Gastrocnemius medialis (tissue), 4 donors: ENCODE measurements at regions not wholly inside any gene's neighbourhood (a gene's known extent, or its start where the extent isn't known, plus 50 kb on each side); places are given as distances from the start of the nearest gene placed in this dataset.

ENCODE experiments used
- ATAC-seq, 2 donors: fragments of 150-250 bp; one replicate each; pipeline ENCODE4 v1.9.1; 2016
- DNase-seq, 2 donors: peaks; one replicate each; pipeline ENCODE4 v3.0.0-alpha.2; 2019
- H3K27ac ChIP-seq, 4 donors: fragments of 200-600 bp; sonication (generic); 1 replicate in 1 of 4; 2 replicates in 3 of 4; pipeline ENCODE4 v1.5.1; 2016 to 2018; ENCODE audit warnings: mild to moderate bottlenecking in 2 of 4, moderate library complexity in 1 of 4
- H3K27me3 ChIP-seq, 3 donors: fragments of 200-600 bp; sonication (generic) in 2 of 3; 1 replicate in 1 of 3; 2 replicates in 2 of 3; pipeline versions ENCODE4 v1.5.1 to v1.6.0; 2016 to 2019; ENCODE audit warnings: mild to moderate bottlenecking in 1 of 3, moderate library complexity in 1 of 3
- H3K36me3 ChIP-seq, 2 donors: fragments of 200-600 bp; sonication (generic) in 1 of 2; one replicate each; pipeline ENCODE4 v1.5.1; 2017 to 2018
- H3K4me1 ChIP-seq, 2 donors: fragments of 200-600 bp; sonication (generic) in 1 of 2; one replicate each; pipeline ENCODE4 v1.5.1; 2016 to 2017; ENCODE audit warnings: mild to moderate bottlenecking in 2 of 2
- H3K4me3 ChIP-seq, 4 donors: fragments of 200-600 bp; sonication (generic) in 3 of 4; 1 replicate in 1 of 4; 2 replicates in 3 of 4; pipeline ENCODE4 v1.5.1; 2016 to 2019; ENCODE audit warnings: mild to moderate bottlenecking in 2 of 4
- H3K9me3 ChIP-seq, 3 donors: fragments of 200-600 bp; sonication (generic) in 2 of 3; 1 replicate in 1 of 3; 2 replicates in 2 of 3; pipeline ENCODE4 v1.5.1; 2016 to 2019
- POLR2A ChIP-seq, 2 donors: fragments of 450-650 bp; IDR thresholded peaks; one replicate each; pipeline ENCODE4 v1.6.1; 2017; ENCODE audit warnings: antibody characterized with exemption in 2 of 2, mild to moderate bottlenecking in 2 of 2, moderate library complexity in 2 of 2
- in situ Hi-C, 4 donors: fragments of 200-750 bp; cut with MboI; loops; one replicate each; pipeline versions ENCODE4 v1.15.0 to v1.8.0; 2017; ENCODE audit warnings: low sequenced_read_pairs in 4 of 4
- intact Hi-C: fragments of 100-400 bp; cut with DNase I; formaldehyde crosslinking; loops from one replicate; pipeline ENCODE4 v1.15.1; 2023; ENCODE audit warnings: low total_unique reads
- TF ChIP-seq, protein P1 (sequence below), 5 experiments: fragments of 450-650 bp in 3 of 5; fragments of 200-600 bp in 2 of 5; sonication (generic) in 2 of 5; IDR thresholded peaks in 4 of 5; conservative IDR thresholded peaks in 1 of 5; 1 replicate in 4 of 5; 2 replicates in 1 of 5; pipeline ENCODE4 v1.5.1; 2016 to 2019; ENCODE audit warnings: antibody characterized with exemption in 5 of 5, mild to moderate bottlenecking in 3 of 5, moderate library complexity in 3 of 5

DNA sequence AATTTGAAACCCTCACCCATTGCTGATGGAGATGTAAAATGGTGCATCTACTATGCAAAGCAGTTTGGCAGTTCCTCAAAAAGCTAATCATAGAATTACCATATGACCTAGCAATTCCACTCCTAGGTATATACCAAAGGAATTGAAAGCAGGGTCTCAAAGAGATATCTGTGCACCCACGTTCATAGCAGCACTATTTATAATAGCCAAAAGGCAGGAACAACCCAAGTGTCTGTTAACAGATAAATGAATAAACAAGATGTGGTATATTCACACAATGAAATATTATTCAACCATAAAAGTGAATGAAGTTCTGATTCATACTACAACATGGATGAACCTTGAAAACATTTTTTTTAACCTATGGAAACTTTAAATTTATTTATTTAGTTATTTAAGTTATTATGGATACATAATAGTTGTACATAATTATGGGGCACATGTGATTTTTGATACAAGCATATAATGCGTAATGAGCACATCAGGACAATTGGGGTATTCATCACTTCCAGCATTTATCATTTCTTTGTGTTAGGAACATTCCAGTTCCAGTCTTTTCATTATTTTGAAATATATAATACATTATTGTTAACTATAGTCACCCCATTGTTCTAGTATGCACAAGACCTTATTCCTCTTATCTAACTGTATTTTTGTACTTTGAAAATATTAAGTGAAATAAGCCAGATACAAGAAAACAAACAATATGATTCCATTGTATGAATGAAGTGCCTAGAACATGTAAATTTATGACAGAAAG lies 205.6 kb upstream of the CNKSR2 start:
- Histone ChIP-seq H3K4me3 (no peak overlapping the region), H3K9me3 (no peaks in the 10 kb centered on the region), H3K27me3 (no peaks in the 10 kb centered on the region), H3K4me1 (no peaks in the 10 kb centered on the region), H3K36me3 (no peaks in the 10 kb centered on the region), H3K27ac (no peak overlapping the region)
- no peak for TF ChIP-seq POLR2A (IDR thresholded peaks at IDR 0.05)
- TF ChIP-seq, protein P1, sequence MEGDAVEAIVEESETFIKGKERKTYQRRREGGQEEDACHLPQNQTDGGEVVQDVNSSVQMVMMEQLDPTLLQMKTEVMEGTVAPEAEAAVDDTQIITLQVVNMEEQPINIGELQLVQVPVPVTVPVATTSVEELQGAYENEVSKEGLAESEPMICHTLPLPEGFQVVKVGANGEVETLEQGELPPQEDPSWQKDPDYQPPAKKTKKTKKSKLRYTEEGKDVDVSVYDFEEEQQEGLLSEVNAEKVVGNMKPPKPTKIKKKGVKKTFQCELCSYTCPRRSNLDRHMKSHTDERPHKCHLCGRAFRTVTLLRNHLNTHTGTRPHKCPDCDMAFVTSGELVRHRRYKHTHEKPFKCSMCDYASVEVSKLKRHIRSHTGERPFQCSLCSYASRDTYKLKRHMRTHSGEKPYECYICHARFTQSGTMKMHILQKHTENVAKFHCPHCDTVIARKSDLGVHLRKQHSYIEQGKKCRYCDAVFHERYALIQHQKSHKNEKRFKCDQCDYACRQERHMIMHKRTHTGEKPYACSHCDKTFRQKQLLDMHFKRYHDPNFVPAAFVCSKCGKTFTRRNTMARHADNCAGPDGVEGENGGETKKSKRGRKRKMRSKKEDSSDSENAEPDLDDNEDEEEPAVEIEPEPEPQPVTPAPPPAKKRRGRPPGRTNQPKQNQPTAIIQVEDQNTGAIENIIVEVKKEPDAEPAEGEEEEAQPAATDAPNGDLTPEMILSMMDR (IDR thresholded peaks at IDR 0.05 in 4 of 5, conservative IDR thresholded peaks at IDR 0.05 in 1 of 5) = no peak
- in situ Hi-C loops (no loop called here), intact Hi-C loops (no loop called here)
- ATAC-seq (no peak), DNase-seq (no peak)

DNA sequence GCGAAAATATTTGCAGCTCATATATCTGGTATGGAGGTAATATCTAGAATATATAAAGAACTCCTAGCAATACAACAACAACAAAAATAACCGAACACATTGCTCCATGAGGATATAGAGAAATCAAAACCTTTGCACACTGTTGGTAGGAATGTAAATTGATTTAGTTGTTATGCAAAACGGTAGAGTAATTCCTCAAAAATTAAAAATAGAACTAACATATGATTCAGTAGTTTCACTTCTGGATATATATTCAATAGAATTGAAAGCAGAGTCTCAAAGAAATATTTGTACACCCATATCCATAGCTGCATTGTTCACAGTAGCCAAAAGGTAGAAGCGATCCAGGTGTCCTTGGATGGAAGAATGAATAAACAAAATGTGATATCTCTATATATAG lies 203.0 kb upstream of the CNKSR2 start:
- in situ Hi-C loops = no loop called here
- intact Hi-C loops = no loop called here
- Histone ChIP-seq H3K27me3 (no peaks in the 10 kb centered on the region), H3K4me3 (no peak overlapping the region), H3K9me3 (no peaks in the 10 kb centered on the region), H3K36me3 (no peaks in the 10 kb centered on the region), H3K4me1 (no peaks in the 10 kb centered on the region), H3K27ac (no peak overlapping the region)
- DNase-seq (no peak), ATAC-seq (no peak)
- TF ChIP-seq POLR2A (IDR thresholded peaks at IDR 0.05) = no peak
- TF ChIP-seq, protein P1 (IDR thresholded peaks at IDR 0.05 in 4 of 5, conservative IDR thresholded peaks at IDR 0.05 in 1 of 5) = no peak

DNA sequence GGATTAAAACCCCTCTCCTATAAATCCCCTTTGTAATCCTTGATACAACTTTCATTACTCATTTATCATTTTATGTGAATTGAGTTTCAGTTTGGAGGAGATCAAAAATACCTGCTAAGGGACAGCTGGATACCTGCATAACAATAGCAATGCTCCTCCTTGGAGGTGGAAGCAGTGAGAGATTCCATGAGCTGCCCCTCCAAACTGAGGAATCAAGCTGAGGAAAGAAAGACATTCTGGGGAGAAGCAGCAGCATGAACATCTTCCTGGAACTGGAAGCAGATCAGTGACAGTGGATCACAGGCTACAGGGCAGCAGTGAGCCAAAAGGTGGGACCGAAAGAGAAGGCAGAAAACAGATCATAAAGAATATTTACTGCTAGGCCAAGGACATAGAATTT lies 199.8 kb upstream of the CNKSR2 start:
- intact Hi-C loops = no loop called here
- in situ Hi-C loops = no loop called here

DNA sequence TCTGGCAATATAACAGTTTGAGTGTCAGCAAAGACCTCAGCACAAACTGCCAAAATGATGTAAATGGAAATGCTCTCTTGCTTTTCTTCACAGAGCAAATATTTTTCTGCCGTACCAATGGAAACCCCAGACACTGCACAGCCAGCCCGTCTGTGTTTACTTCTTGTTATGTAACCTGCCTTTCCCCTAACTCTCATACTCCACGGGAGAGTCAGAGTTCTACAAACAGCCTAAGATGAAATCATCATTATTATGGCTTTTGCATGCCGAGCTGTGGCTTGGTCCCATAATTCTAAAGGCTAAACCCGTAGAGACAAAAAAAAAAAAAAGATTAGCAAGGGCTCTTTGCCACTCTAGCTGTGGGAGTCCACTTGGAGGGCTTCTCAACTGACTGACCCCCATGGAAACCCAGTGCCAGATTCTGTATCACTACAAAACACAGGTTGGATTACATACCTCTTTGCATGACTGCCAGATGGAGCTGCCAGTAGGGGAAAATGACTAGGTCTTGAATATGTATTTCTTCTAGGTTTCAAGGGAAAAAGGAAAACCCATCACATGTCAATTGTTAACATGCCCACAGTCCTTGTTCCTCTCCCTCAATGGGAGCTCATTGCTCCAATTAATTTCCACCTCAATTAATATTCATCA lies 197.2 kb upstream of the CNKSR2 start:
- intact Hi-C loops (no loop called here), in situ Hi-C loops (no loop called here)
- no peak for DNase-seq
- H3K27me3 ChIP-seq = no peaks in the 10 kb centered on the region
- H3K4me1 ChIP-seq = no peaks in the 10 kb centered on the region
- H3K9me3 ChIP-seq = no peaks in the 10 kb centered on the region
- no peak for ATAC-seq
- H3K36me3 ChIP-seq = no peaks in the 10 kb centered on the region
- H3K4me3 ChIP-seq = no peak overlapping the region
- no peak for TF ChIP-seq POLR2A (IDR thresholded peaks at IDR 0.05)
- TF ChIP-seq, protein P1 (IDR thresholded peaks at IDR 0.05 in 4 of 5, conservative IDR thresholded peaks at IDR 0.05 in 1 of 5) = no peak
- no peak overlapping the region for H3K27ac ChIP-seq

More for the DNA sequence above, 199.8 kb upstream of the CNKSR2 start:
- Histone ChIP-seq H3K4me1 (no peaks in the 10 kb centered on the region), H3K9me3 (no peaks in the 10 kb centered on the region), H3K27me3 (no peaks in the 10 kb centered on the region), H3K36me3 (no peaks in the 10 kb centered on the region), H3K27ac (no peak overlapping the region), H3K4me3 (no peak overlapping the region)
- DNase-seq (no peak), ATAC-seq (no peak)
- TF ChIP-seq, protein P1 (IDR thresholded peaks at IDR 0.05 in 4 of 5, conservative IDR thresholded peaks at IDR 0.05 in 1 of 5) = no peak
- TF ChIP-seq POLR2A (IDR thresholded peaks at IDR 0.05) = no peak
